ENCODE measurements at regions not wholly inside any gene's neighbourhood (a gene's known extent, or its start where the extent isn't known, plus 50 kb on each side); places are given as distances from the start of the nearest gene placed in this dataset.

DNA sequence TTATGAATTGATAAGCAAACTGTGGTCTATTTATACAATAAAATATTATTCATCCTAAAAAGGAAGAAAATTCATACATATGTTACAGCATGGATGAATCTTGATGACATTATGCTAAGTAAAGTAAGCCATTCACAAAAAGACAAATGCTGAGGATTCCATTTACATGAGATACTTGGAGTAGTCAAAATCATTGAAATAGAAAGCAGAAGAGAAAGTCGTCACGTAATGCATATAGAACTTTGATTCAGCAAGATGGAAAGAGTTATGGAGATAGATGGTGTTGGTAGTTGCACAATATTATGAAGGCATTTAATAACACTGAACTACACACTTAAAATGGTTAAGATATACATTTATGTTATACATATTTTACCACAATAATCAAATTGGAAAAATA is 309.7 kb upstream of the KLF6 start:
- POLR2A ChIA-PET = interaction anchor here (0.6 kb wide), 1 partner anchor 63 kb away, joined by 3 read pairs; no protein-coding TSS in a partner anchor
- Histone ChIP-seq H3K27ac (ENCODE audit: extremely low read depth, low read depth, low read length) (no peak overlapping the region), H3K36me3 (ENCODE audit: control insufficient read depth, insufficient read depth, low read length) (no peaks in the 10 kb centered on the region), H3K4me1 (replicated peaks in 1 of 2; ENCODE audit: control insufficient read depth in 2 of 2, insufficient read depth in 2 of 2, low read length in 2 of 2) (no peaks in the 10 kb centered on the region), H3K27me3 (ENCODE audit: control insufficient read depth in 2 of 2, insufficient read depth in 2 of 2, low read length in 2 of 2) (peaks cover 8 to 15% of the 10 kb centered on the region in 2 experiments; a peak in 4 of 5 replicates), H3K4me3 (no peak overlapping the region), H3K79me2 (ENCODE audit: control insufficient read depth, insufficient read depth, low read length) (no peaks in the 10 kb centered on the region), H3K4me2 (ENCODE audit: insufficient read depth, low read length) (no peak overlapping the region), H3K9me1 (ENCODE audit: control insufficient read depth, insufficient read depth, low read length) (no peaks in the 10 kb centered on the region), H4K20me1 (replicated peaks; ENCODE audit: control insufficient read depth, insufficient read depth, low read length) (no peaks in the 10 kb centered on the region), H3K9ac (ENCODE audit: insufficient read depth in 1 of 2, low read depth in 2 of 2, low read length in 2 of 2) (no peak overlapping the region), H2AFZ (ENCODE audit: low read depth, low read length) (no peak overlapping the region), H3K9me3 (replicated peaks; ENCODE audit: control insufficient read depth, insufficient read depth, low read depth, low read length) (no peaks in the 10 kb centered on the region)
- CTCF ChIA-PET (ENCODE audit: low intra/inter-chr PET ratio) = no interaction called here
- BruUV-seq (replicated peaks) = no TSS peak
- no peak for ATAC-seq
- intact Hi-C loops (cut with micrococcal nuclease) (no loop called here), in situ Hi-C loops (cut with MboI) (no loop called here)
- FAIRE-seq = no peak
- DNase-seq (ENCODE audit: extremely low read depth in 1 of 4, low spot score in 3 of 4) = no peak
- WGBS (ENCODE audit: insufficient coverage, low coverage, missing lambda C conversion rate) = 0% methylated on average over 2 of the region's 2 CpGs
- TF ChIP-seq SAFB2 (IDR thresholded peaks at IDR 0.05; ENCODE audit: borderline replicate concordance, low read depth, low read length, severe bottlenecking) (no peak), PTTG1 (tag; IDR thresholded peaks at IDR 0.05; ENCODE audit: low read depth) (no peak), SMAD3 (CRISPR knock-in tag; conservative IDR thresholded peaks at IDR 0.05) (no peak), HMG20A (CRISPR knock-in tag; conservative IDR thresholded peaks at IDR 0.05) (no peak), CEBPG (CRISPR knock-in tag; IDR thresholded peaks at IDR 0.05) (no peak), CEBPG (tag; conservative IDR thresholded peaks at IDR 0.05 in 1 of 2, IDR thresholded peaks at IDR 0.05 in 1 of 2) (no peak), ZMIZ1 (IDR thresholded peaks at IDR 0.05; ENCODE audit: low read depth in 2 of 2, low read length in 2 of 2) (no peak), ZBTB17 (CRISPR knock-in tag; IDR thresholded peaks at IDR 0.05) (no peak), RBM34 (IDR thresholded peaks at IDR 0.05; ENCODE audit: borderline replicate concordance, insufficient read depth, low read length) (no peak), MAZ (CRISPR knock-in tag; conservative IDR thresholded peaks at IDR 0.05 in 1 of 2, IDR thresholded peaks at IDR 0.05 in 1 of 2) (no peak), NCOA6 (IDR thresholded peaks at IDR 0.05) (no peak), MEF2D (tag; conservative IDR thresholded peaks at IDR 0.05; ENCODE audit: low read depth) (no peak), TAF7 (tag; IDR thresholded peaks at IDR 0.05) (no peak)
- TF ChIP-seq, protein P1, sequence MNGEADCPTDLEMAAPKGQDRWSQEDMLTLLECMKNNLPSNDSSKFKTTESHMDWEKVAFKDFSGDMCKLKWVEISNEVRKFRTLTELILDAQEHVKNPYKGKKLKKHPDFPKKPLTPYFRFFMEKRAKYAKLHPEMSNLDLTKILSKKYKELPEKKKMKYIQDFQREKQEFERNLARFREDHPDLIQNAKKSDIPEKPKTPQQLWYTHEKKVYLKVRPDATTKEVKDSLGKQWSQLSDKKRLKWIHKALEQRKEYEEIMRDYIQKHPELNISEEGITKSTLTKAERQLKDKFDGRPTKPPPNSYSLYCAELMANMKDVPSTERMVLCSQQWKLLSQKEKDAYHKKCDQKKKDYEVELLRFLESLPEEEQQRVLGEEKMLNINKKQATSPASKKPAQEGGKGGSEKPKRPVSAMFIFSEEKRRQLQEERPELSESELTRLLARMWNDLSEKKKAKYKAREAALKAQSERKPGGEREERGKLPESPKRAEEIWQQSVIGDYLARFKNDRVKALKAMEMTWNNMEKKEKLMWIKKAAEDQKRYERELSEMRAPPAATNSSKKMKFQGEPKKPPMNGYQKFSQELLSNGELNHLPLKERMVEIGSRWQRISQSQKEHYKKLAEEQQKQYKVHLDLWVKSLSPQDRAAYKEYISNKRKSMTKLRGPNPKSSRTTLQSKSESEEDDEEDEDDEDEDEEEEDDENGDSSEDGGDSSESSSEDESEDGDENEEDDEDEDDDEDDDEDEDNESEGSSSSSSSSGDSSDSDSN (IDR thresholded peaks at IDR 0.05; ENCODE audit: borderline replicate concordance in 1 of 2, low read depth in 2 of 2, low read length in 2 of 2) = no peak

Measured in K562 (cell line).